WTC11 (cell line): ENCODE measurements at regions not wholly inside any gene's neighbourhood (a gene's known extent, or its start where the extent isn't known, plus 50 kb on each side); places are given as distances from the start of the nearest gene placed in this dataset.

ENCODE experiments used
- ATAC-seq: fragments of 200-7000 bp; cut with Tn5 transposase; 2 replicates; pipeline ENCODE4 v1.10.0; 2021; ENCODE audit warnings: mild to moderate bottlenecking, moderate library complexity
- CTCF ChIA-PET: fragments of 300-600 bp; sonication (Branson Sonifier 250); formaldehyde crosslinking; loops from one replicate; lab custom pipeline; 2021; ENCODE audit warnings: antibody characterized with exemption; lab: Charles Lee
- POLR2A ChIA-PET: fragments of 350-600 bp; sonication (Branson Sonifier 250); formaldehyde crosslinking; loops from one replicate; lab custom pipeline; 2021; ENCODE audit warnings: antibody characterized with exemption; lab: Charles Lee
- DNase-seq: peaks from one replicate; pipeline ENCODE4 v3.0.0; 2021; ENCODE audit warnings: low spot score
- H3K27ac Mint-ChIP-seq: 2 replicates; pipeline ENCODE4 v1.8.0; 2021; ENCODE audit warnings: mixed read lengths
- H3K27me3 Mint-ChIP-seq: 2 replicates; pipeline ENCODE4 v1.8.0; 2021; ENCODE audit warnings: low read depth, mild to moderate bottlenecking, moderate library complexity, mixed read lengths
- H3K36me3 Mint-ChIP-seq: 2 replicates; pipeline ENCODE4 v1.8.0; 2021; ENCODE audit warnings: mixed read lengths
- H3K4me1 Mint-ChIP-seq: 2 replicates; pipeline ENCODE4 v1.8.0; 2022; ENCODE audit warnings: mixed read lengths
- H3K4me3 Mint-ChIP-seq: 2 replicates; pipeline ENCODE4 v1.8.0; 2021; ENCODE audit warnings: mild to moderate bottlenecking, moderate library complexity, mixed read lengths
- H3K9me3 Mint-ChIP-seq: 2 replicates; pipeline ENCODE4 v1.8.0; 2021; ENCODE audit warnings: mixed read lengths
- ATF3 ChIP-seq: sonication (generic); formaldehyde crosslinking; conservative IDR thresholded peaks from 2 replicates; pipeline ENCODE4 v1.8.1; 2022; ENCODE audit warnings: mild to moderate bottlenecking, missing genetic modification reagents
- ELF4 ChIP-seq: sonication (generic); formaldehyde crosslinking; IDR thresholded peaks from 2 replicates; pipeline ENCODE4 v1.8.1; 2022; ENCODE audit warnings: low read depth, mild to moderate bottlenecking, moderate library complexity, missing genetic modification reagents
- ERG ChIP-seq: fragments of 250-450 bp; sonication (Bioruptor Pico); IDR thresholded peaks from 2 replicates; pipeline ENCODE4 v1.8.0; 2021; ENCODE audit warnings: mild to moderate bottlenecking
- JAZF1 ChIP-seq: fragments of 250-450 bp; sonication (Bioruptor Pico); IDR thresholded peaks from 2 replicates; pipeline ENCODE4 v1.9.0; 2021; ENCODE audit warnings: moderate library complexity, mild to moderate bottlenecking, inconsistent platforms
- MXD4 ChIP-seq: fragments of 250-450 bp; sonication (Bioruptor Pico); IDR thresholded peaks from 2 replicates; pipeline ENCODE4 v1.8.0; 2021; ENCODE audit warnings: mild to moderate bottlenecking, moderate library complexity, borderline replicate concordance
- NR1H2 ChIP-seq: sonication (generic); formaldehyde crosslinking; IDR thresholded peaks from 2 replicates; pipeline ENCODE4 v1.9.0; 2021; ENCODE audit warnings: mild to moderate bottlenecking, moderate library complexity, missing genetic modification reagents
- RELA ChIP-seq: sonication (generic); formaldehyde crosslinking; IDR thresholded peaks from 2 replicates; pipeline ENCODE4 v1.8.1; 2022; ENCODE audit warnings: missing genetic modification reagents, mild to moderate bottlenecking, borderline replicate concordance
- SP1 ChIP-seq: sonication (generic); formaldehyde crosslinking; conservative IDR thresholded peaks from 2 replicates; pipeline ENCODE4 v1.8.1; 2022; ENCODE audit warnings: missing genetic modification reagents
- TEAD4 ChIP-seq: sonication (generic); formaldehyde crosslinking; IDR thresholded peaks from 2 replicates; pipeline ENCODE4 v1.8.0; 2022; ENCODE audit warnings: mild to moderate bottlenecking, missing genetic modification reagents
- USF1 ChIP-seq: sonication (generic); formaldehyde crosslinking; IDR thresholded peaks from 2 replicates; pipeline ENCODE4 v1.8.0; 2022; ENCODE audit warnings: mild to moderate bottlenecking, missing genetic modification reagents
- ZNF671 ChIP-seq: fragments of 250-450 bp; sonication (Bioruptor Pico); IDR thresholded peaks from 2 replicates; pipeline ENCODE4 v1.8.0; 2021; ENCODE audit warnings: mild to moderate bottlenecking
- TF ChIP-seq, protein P1 (sequence below): fragments of 250-450 bp; sonication (Bioruptor Pico); IDR thresholded peaks from 2 replicates; pipeline ENCODE4 v1.9.0; 2021; ENCODE audit warnings: moderate library complexity, mild to moderate bottlenecking, inconsistent platforms, borderline replicate concordance
- TF ChIP-seq, protein P2 (sequence below): sonication (generic); formaldehyde crosslinking; IDR thresholded peaks from 2 replicates; pipeline ENCODE4 v1.8.1; 2023; ENCODE audit warnings: mild to moderate bottlenecking, moderate library complexity, missing genetic modification reagents
- TF ChIP-seq, protein P3 (sequence below): sonication (generic); formaldehyde crosslinking; IDR thresholded peaks from 2 replicates; pipeline ENCODE4 v1.8.0; 2023; ENCODE audit warnings: missing genetic modification reagents, mild to moderate bottlenecking, borderline replicate concordance

GRCh38 chr5:135195270-135195608 lies 161.2 kb upstream of the PITX1 start:
- Mint-ChIP-seq H3K4me3 (no peak overlapping the region), H3K36me3 (no peaks in the 10 kb centered on the region), H3K9me3 (peaks cover 9% of the 10 kb centered on the region), H3K27ac (no peak overlapping the region), H3K4me1 (peaks cover 9% of the 10 kb centered on the region), H3K27me3 (peaks cover 58% of the 10 kb centered on the region)
- no peak for ATAC-seq
- no peak for DNase-seq
- ChIA-PET CTCF (no interaction called here), POLR2A (no interaction called here)
- TF ChIP-seq USF1 (CRISPR knock-in tag) = no peak
- TF ChIP-seq, protein P1, sequence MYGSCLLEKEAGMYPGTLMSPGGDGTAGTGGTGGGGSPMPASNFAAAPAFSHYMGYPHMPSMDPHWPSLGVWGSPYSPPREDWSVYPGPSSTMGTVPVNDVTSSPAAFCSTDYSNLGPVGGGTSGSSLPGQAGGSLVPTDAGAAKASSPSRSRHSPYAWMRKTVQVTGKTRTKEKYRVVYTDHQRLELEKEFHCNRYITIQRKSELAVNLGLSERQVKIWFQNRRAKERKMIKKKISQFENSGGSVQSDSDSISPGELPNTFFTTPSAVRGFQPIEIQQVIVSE (CRISPR knock-in tag) = no peak
- no peak for TF ChIP-seq TEAD4 (CRISPR knock-in tag)
- no peak for TF ChIP-seq ELF4
- no peak for TF ChIP-seq JAZF1 (CRISPR knock-in tag)
- TF ChIP-seq ZNF671 (CRISPR knock-in tag) = no peak

- TF ChIP-seq MXD4 (CRISPR knock-in tag) = no peak
- TF ChIP-seq, protein P1 (CRISPR knock-in tag) = no peak
- no peak for TF ChIP-seq NR1H2
- H3K27me3 Mint-ChIP-seq = peaks cover 63% of the 10 kb centered on the region
- H3K36me3 Mint-ChIP-seq = no peaks in the 10 kb centered on the region
- H3K9me3 Mint-ChIP-seq = peaks cover 9% of the 10 kb centered on the region
- no peak for ATAC-seq
- no peak overlapping the region for H3K4me3 Mint-ChIP-seq
- peaks cover 9% of the 10 kb centered on the region for H3K4me1 Mint-ChIP-seq
- POLR2A ChIA-PET = no interaction called here
- CTCF ChIA-PET = interaction anchor here (0.5 to 1.1 kb wide), 2 partner anchors 278 to 287 kb away, joined by 4 to 5 read pairs; no protein-coding TSS in a partner anchor
- no peak overlapping the region for H3K27ac Mint-ChIP-seq
- DNase-seq = no peak
Observed at GRCh38 chr5:135194573-135195269, 160.7 kb upstream of the PITX1 start.

GRCh38 chr5:135194126-135194488 lies 160.1 kb upstream of the PITX1 start:
- ChIA-PET POLR2A (no interaction called here), CTCF (interaction anchor here (0.5 to 1.1 kb wide), 2 partner anchors 277 to 286 kb away, joined by 4 to 5 read pairs; no protein-coding TSS in a partner anchor)
- TF ChIP-seq RELA (CRISPR knock-in tag) = no peak
- TF ChIP-seq, protein P2, sequence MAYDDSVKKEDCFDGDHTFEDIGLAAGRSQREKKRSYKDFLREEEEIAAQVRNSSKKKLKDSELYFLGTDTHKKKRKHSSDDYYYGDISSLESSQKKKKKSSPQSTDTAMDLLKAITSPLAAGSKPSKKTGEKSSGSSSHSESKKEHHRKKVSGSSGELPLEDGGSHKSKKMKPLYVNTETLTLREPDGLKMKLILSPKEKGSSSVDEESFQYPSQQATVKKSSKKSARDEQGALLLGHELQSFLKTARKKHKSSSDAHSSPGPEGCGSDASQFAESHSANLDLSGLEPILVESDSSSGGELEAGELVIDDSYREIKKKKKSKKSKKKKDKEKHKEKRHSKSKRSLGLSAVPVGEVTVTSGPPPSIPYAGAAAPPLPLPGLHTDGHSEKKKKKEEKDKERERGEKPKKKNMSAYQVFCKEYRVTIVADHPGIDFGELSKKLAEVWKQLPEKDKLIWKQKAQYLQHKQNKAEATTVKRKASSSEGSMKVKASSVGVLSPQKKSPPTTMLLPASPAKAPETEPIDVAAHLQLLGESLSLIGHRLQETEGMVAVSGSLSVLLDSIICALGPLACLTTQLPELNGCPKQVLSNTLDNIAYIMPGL (CRISPR knock-in tag) = no peak
- no peak overlapping the region for H3K27ac Mint-ChIP-seq
- H3K36me3 Mint-ChIP-seq = no peaks in the 10 kb centered on the region
- peaks cover 65% of the 10 kb centered on the region for H3K27me3 Mint-ChIP-seq
- no peak overlapping the region for H3K4me3 Mint-ChIP-seq
- DNase-seq (no peak), ATAC-seq (no peak)
- peaks cover 9% of the 10 kb centered on the region for H3K9me3 Mint-ChIP-seq
- H3K4me1 Mint-ChIP-seq = peaks cover 9% of the 10 kb centered on the region

DNA sequence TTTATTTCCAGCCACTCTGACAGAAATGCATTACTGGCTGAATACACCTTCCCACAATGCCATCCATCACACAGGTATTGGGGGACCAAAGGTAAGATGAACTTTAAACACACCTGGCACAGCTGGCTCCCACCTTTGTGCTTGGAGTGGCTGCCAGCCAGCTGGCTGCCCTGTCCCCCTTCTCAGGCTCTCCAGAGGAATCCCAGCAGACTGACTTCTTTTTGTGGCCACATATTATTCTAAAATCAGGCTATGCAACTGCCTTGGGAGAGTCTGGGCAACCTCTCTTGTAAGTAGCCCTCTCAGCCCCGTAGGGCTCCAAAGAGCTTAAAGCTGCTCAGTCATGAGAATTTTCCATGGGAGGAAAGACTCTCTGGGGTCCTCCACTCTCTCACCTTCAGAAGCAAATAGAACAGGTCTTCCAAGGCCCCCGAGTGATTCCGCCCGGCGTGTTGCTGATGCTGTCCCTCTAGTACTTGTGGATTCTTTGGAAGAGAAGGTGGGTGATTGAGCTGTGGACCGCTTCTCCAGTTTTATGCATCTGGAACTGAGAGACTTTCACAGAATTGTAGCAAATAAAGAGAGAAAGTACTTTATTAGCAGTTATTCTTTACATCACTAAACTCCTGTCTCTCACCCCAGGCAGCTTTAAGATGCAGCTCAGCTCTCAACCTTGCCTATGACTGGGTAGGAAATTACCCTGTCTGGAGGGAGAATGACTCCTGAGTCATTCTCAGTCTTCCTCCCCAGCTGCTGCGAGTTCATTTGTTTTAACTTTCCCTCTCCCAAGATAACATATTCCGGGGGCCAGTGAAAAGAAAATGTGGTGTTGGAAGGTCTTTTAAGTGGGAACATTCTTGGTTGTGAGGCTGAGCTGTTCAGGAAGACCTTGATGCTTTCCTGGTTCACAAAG lies 159.4 kb upstream of the PITX1 start:
- no peak overlapping the region for H3K4me3 Mint-ChIP-seq
- no peak overlapping the region for H3K27ac Mint-ChIP-seq
- H3K9me3 Mint-ChIP-seq = peaks cover 9% of the 10 kb centered on the region
- CTCF ChIA-PET = interaction anchor here (0.5 to 1.1 kb wide), 3 partner anchors 138 to 286 kb away, joined by 3 to 5 read pairs (median 4); no protein-coding TSS in a partner anchor
- no peaks in the 10 kb centered on the region for H3K36me3 Mint-ChIP-seq
- POLR2A ChIA-PET = no interaction called here
- H3K4me1 Mint-ChIP-seq = peaks cover 9% of the 10 kb centered on the region
- ATAC-seq = no peak
- DNase-seq = no peak
- H3K27me3 Mint-ChIP-seq = peaks cover 65% of the 10 kb centered on the region
- TF ChIP-seq SP1 (CRISPR knock-in tag) (no peak), ATF3 (no peak), ERG (no peak)
- TF ChIP-seq, protein P3, sequence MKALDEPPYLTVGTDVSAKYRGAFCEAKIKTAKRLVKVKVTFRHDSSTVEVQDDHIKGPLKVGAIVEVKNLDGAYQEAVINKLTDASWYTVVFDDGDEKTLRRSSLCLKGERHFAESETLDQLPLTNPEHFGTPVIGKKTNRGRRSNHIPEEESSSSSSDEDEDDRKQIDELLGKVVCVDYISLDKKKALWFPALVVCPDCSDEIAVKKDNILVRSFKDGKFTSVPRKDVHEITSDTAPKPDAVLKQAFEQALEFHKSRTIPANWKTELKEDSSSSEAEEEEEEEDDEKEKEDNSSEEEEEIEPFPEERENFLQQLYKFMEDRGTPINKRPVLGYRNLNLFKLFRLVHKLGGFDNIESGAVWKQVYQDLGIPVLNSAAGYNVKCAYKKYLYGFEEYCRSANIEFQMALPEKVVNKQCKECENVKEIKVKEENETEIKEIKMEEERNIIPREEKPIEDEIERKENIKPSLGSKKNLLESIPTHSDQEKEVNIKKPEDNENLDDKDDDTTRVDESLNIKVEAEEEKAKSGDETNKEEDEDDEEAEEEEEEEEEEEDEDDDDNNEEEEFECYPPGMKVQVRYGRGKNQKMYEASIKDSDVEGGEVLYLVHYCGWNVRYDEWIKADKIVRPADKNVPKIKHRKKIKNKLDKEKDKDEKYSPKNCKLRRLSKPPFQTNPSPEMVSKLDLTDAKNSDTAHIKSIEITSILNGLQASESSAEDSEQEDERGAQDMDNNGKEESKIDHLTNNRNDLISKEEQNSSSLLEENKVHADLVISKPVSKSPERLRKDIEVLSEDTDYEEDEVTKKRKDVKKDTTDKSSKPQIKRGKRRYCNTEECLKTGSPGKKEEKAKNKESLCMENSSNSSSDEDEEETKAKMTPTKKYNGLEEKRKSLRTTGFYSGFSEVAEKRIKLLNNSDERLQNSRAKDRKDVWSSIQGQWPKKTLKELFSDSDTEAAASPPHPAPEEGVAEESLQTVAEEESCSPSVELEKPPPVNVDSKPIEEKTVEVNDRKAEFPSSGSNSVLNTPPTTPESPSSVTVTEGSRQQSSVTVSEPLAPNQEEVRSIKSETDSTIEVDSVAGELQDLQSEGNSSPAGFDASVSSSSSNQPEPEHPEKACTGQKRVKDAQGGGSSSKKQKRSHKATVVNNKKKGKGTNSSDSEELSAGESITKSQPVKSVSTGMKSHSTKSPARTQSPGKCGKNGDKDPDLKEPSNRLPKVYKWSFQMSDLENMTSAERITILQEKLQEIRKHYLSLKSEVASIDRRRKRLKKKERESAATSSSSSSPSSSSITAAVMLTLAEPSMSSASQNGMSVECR (CRISPR knock-in tag) = no peak
